DMS53 treated with DMSO at 0.1 percent for 48 hours (cell line): ENCODE measurements at regions not wholly inside any gene's neighbourhood (a gene's known extent, or its start where the extent isn't known, plus 50 kb on each side); places are given as distances from the start of the nearest gene placed in this dataset.
"Not testable (repeated sequence)": the region's sequence is repeated elsewhere in the genome, so short reads cannot be mapped to it uniquely, and the experiment has no call there.

ENCODE experiments used
- DNase-seq: peaks from one replicate; lab custom pipeline; 2025; ENCODE audit not compliant: unreplicated experiment; lab: John Stamatoyannopoulos, UW

- DNase-seq: no peak
Measured at GRCh38 chr3:81068546-81068945, 692.9 kb downstream of the GBE1 start.

- DNase-seq: no peak
Measured at GRCh38 chr3:81063896-81064295, 697.5 kb downstream of the GBE1 start.

- not testable (repeated sequence) for DNase-seq
Measured at GRCh38 chr3:81051133-81051532, 710.3 kb downstream of the GBE1 start.

GRCh38 chr3:81048058-81048665 lies 713.3 kb downstream of the GBE1 start:
- no peak for DNase-seq

- no peak for DNase-seq
Measured at GRCh38 chr3:81045976-81046375, 715.5 kb downstream of the GBE1 start.

- no peak for DNase-seq
Measured at GRCh38 chr3:81045246-81045645, 716.2 kb downstream of the GBE1 start.

- DNase-seq: no peak
Measured at GRCh38 chr3:81043660-81044199, 717.7 kb downstream of the GBE1 start.

GRCh38 chr3:81043009-81043408 lies 718.4 kb downstream of the GBE1 start:
- DNase-seq: no peak

GRCh38 chr3:81041331-81041730 lies 720.1 kb downstream of the GBE1 start:
- DNase-seq: no peak

- no peak for DNase-seq
Measured at GRCh38 chr3:81040107-81040506, 721.3 kb downstream of the GBE1 start.

- no peak for DNase-seq
Measured at GRCh38 chr3:81033684-81034083, 727.8 kb downstream of the GBE1 start.

GRCh38 chr3:81033185-81033584 lies 728.3 kb downstream of the GBE1 start:
- no peak for DNase-seq

GRCh38 chr3:81029861-81030260 lies 731.6 kb downstream of the GBE1 start:
- no peak for DNase-seq

GRCh38 chr3:81027344-81027743 lies 734.1 kb downstream of the GBE1 start:
- DNase-seq: no peak

GRCh38 chr3:81024560-81024959 lies 736.9 kb downstream of the GBE1 start:
- no peak for DNase-seq

- no peak for DNase-seq
Measured at GRCh38 chr3:81022339-81022738, 739.1 kb downstream of the GBE1 start.

GRCh38 chr3:81013360-81013759 lies 748.1 kb downstream of the GBE1 start:
- no peak for DNase-seq

GRCh38 chr3:81005992-81006391 lies 755.5 kb downstream of the GBE1 start:
- no peak for DNase-seq

GRCh38 chr3:81003817-81004216 lies 757.6 kb downstream of the GBE1 start:
- no peak for DNase-seq

GRCh38 chr3:81003008-81003645 lies 758.3 kb downstream of the GBE1 start:
- DNase-seq: no peak

GRCh38 chr3:80999481-80999880 lies 762.0 kb downstream of the GBE1 start:
- DNase-seq: no peak

GRCh38 chr3:80998022-80998421 lies 763.4 kb downstream of the GBE1 start:
- DNase-seq: no peak

GRCh38 chr3:80997622-80998021 lies 763.8 kb downstream of the GBE1 start:
- DNase-seq: no peak
